Left hindlimb (tissue), 1 donor: ENCODE measurements at regions not wholly inside any gene's neighbourhood (a gene's known extent, or its start where the extent isn't known, plus 50 kb on each side); places are given as distances from the start of the nearest gene placed in this dataset.

ENCODE experiments used
- DNase-seq: peaks from one replicate; pipeline ENCODE4 v3.0.0-alpha.2; 2018

DNA sequence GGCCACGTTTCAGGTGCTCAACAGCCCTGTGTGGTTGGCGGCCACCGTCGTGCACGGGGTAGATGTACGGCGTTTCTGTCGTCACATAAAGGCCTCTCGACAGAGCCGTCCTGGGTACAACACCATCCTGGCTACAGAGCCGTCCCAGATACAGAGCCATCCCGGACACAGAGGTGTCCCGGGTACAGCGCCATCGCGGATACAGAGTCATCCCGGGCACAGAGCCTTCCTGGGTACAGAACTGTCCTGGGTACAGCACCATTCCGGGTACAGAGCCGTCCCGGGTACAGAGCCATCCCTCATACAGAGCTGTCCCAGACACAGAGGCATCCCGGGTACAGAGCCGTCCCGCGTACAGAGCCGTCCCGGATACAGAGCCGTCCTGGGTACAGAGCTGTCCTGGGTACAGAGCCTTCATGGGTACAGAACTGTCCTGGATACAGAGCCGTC, 222.7 kb upstream of the SOX1 start:
- no peak for DNase-seq

DNA sequence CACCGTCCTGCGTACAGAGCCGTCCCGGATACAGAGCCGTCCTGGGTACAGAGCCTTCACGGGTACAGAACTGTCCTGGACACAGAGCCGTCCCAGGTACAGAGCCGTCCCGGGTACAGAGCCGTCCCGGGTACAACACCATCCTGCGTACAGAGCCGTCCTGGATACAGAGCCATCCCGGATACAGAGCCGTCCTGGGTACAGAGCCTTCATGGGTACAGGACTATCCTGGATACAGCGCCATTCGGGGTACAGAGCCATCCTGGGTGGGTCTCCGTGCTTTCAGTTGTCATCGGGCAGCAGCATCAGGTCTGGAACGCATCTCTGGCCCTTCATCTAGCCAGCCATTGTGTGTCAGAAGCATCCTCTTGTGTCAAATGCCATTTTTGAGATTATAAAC, 222.3 kb upstream of the SOX1 start:
- DNase-seq = no peak

DNA sequence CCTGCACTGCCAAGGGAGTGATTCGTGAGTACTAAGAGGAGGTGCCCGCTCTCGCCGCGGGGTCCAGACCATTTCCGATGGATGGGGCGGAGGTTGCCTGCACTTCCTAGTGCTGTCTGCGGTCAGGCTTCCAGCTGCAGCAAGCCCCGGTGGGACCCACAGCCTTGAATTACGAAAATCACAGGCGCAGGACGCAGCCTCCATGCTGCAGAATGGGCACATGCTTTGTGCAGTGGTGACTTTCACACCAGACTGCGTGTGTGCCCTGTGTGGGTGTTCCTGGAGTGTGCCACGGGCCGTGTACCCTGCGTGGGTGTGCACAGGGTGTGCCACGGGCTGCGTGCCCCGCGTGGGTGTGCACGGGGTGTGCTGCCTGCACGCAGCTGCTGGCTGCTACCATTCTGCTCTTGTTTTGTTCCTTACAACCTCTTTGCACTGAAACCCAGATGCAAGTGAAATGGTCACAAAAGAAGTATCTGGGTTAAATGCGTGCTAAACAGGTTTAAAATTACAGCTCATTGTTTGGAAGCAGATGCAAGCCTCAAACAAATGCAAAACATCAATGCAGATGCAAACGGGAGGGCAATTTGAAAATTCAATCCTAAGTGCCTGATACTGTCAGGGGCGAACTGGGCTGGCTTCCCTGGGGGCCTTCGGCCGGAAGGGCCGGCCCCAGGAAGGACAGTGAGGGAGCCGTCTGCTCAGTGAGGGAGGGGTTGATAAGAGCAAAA, 221.2 kb upstream of the SOX1 start:
- no peak for DNase-seq

DNA sequence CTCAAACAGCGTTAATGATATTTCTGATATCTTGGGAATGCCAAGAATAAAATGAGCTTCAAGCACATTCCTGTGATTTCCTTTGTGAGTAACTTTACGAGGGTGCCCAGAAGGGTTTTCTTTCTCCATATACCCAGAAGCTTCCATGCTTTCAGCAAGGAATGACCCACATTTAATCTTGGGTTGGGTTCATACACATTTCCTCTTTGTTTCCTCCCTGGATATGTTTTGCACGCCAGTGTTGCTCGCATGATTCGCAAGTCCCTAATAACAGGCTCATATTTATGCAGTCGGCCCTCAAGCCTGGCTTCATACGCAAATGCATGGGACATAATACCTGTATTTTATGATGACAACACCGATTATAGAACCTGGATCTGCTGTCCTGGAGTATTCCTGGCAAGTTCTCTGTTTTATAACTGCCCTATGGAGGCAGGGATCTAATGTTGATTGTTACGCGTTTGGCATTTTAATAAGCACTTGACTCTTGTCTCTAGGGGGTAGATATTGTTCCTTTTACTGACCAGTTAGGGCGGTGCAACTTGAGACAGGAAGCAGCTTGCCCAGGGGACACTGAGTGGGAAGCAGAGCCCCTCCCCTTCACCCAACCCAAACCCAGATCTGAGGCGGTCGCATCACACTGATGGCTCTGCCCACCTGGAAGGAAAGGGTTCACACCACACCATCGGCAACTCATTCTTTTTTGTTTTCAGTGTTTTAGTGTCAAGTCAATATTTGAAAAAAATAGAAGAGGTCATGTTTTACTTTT, 220.4 kb upstream of the SOX1 start:
- DNase-seq = no peak

DNA sequence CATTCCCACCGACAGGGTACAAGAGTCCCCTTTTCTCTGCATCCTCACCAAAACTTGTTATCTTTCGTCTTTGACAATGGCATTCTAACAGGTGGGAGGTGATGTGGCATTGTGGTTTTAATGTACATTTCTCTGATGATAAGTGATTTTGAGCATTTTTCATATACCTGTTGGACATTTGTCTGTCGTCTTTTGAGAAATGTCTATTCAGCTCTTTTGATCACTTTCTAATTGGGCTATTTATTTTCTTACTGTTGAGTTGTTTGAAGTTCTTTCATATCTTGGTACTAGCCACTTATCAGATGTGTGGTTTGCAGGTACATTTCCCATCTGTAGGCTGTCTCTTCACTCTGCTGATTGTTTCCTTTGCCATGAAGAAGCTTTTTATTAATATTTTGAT, 219.0 kb upstream of the SOX1 start:
- DNase-seq = no peak

DNA sequence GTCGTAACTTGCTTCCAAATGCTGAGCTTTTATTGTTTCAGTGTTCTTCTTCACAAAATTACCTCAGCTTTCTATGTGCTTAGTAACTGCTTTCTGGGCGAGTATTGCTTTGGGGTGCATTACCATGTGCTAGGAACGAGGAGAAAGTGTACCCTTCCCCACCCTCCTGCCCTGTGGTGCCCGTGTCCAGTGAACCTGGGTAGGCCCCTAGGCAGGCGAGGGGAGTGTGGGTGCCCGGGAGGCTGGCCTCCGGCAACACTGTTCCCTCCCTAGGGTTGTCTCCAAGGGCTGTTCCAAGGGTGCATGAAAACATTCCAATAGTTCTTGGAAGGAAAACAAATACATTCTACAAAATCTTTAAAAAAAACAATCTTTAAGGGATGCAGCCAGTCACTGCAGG, 216.5 kb upstream of the SOX1 start:
- DNase-seq = no peak

DNA sequence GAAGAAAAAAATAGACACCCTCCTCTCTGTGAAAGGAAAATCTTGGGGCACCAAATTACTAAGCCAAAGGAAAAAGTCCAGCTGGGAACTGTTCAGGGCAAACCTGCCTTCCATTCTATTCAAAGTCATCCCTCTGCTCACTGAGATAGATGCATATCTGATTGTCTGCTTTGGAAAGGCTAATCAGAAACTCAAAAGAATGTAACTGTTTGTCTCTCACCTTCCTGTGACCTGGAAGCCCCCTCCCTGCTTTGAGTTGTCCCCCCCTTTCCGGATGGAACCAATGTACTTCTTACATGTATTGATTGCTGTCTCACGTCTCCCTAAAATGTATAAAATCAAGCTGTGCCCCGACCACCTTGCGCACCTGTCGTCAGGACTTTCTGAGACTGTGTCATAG, 216.0 kb upstream of the SOX1 start:
- no peak for DNase-seq

DNA sequence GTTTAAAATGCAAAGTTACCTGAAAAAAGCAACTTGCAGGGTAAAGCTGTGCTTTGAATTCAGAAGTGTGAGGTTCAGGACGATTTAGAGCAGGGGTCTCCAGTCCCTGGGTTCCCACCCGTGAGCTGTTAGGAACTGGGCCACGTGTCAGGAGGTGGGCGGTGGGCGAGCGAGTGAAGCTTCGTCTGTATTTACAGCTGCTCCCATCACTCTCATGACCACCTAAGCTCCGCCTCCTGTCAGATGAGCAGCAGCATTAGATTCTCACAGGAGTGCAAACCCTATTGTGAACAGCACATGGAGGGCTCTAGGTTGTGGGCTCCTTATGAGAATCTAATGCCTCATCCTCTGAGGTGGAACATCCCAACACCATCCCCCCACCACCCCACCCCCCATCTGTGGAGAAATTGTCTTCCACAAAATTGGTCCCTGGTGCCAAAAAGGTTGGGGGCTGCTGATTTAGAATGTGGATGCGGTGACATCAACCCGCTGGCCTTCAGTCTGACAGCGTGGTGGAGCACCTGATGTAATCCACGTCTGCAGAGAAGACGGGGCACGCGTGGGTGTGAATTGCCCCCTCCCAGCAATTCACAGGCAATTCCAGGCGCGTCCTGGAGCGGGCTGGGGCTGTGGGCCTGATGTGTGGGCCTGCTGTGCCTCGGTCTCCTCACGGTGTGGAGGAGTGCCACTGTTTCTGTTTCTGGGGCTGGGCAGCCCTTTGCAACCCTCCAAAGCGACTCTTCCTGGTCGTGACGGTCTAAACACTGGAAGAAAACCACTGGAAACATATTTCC, 214.0 kb upstream of the SOX1 start:
- no peak for DNase-seq

DNA sequence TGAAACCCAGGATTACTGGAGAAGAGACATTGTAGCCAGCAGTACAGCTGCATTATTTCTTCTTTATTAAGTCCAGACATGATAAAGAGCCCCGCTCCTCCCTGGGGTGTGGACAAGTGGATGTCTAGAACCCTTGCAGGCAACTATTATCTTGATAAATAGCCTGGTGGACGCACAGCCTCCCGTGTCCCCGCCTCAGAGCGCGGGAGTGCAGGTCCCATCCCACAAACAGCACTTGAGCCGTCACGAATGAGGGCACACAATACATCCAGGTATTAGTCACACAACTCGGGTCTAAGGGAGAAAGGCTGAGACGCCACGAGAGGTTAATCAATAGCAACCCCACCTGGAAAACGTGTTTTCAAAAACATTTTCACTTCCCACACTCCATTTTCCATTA, 213.2 kb upstream of the SOX1 start:
- DNase-seq = no peak

DNA sequence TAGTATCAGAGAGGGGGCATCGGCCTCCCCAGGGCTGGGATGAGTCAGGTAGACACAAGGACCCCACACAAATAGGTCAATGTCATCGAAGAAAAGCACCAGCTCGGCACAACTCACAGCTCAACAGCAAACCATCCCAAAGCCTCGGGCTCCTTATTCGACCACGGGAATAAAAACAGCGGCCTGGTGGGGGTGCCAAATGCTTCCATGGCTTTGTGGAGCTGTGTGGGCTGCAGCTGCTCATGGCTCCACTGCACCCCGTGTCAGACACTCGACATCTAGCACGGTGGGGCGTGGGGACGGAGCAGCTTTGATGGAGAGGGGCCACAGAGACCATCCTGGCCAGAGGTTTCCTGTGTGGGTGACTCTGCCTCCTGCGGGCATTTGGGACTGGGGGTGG, 212.5 kb upstream of the SOX1 start:
- DNase-seq = no peak

DNA sequence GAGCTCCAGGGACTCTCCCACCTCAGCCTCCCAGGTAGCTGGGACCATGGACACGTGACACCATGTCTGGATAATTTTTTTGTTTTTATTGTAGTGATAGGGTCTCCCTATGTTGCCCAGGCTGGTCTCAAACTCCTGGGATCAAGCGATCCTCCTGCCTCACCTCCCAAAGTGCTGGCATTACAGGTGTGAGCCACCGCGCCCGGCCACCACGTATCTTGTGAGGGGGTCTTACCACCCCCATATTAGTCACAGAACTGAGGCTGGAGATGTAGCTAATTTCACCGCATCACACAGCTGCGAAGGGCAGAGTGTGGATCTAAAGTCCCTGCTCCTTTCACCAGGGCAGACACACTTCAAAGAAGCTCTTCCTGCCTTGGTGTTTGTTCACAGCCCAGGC, 211.8 kb upstream of the SOX1 start:
- DNase-seq = no peak

DNA sequence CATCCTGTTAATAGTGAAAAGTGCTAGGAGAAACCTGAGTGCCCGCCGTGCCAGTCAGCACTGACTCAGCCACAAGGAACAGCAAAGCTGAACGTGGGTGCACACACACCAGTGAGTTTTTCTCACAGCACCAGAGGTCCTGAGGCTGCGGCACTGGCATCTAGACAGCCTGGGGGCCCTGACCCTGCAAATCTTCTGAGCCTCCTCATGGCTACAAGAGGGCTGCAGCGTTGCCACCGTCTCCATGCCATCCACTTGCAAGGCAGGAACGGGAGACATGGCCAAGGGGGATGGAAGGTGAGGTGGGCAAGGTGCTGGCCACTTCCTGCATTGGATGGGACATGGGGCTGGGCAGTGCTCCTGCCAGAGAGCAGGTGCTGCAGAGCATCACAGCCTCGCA, 211.2 kb upstream of the SOX1 start:
- DNase-seq = no peak

DNA sequence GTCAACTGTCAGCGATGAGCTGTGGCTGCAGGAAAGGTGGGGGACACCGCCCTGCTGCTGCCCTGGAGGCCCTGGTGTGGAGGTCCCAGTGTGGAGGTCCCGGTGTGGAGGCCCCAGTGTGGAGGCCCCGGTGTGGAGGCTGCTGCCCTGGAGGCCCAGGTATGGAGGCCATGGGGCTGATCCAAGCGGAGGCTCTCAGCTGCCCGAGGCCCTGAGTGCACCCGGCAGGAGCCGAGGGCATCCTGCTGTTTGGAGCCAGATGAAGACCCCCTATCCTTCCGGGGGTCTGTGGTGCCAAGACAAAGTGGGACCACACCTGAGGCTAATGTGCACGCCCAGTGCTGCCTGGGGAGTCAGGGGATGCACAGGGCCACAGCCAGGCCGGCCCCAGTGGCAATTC, 210.4 kb upstream of the SOX1 start:
- DNase-seq = no peak

DNA sequence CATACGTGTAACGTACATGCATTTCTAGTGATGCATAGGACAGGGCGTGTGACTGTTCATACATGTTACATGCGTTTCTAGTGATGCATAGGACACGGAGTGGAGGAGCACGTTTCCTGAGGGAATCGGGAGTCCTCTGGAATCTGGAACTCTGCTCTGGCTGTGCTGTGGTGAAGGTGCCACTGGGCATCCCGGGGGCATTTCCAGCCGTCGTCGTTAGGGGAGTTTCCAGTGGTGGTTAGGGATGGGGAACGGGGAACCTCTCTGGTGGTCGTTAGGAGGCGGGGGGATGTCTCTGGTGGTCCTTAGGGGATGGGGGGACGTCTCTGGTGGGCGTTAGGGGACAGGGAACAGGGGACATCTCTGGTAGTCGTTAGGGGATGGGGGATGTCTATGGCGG, 209.6 kb upstream of the SOX1 start:
- no peak for DNase-seq

DNA sequence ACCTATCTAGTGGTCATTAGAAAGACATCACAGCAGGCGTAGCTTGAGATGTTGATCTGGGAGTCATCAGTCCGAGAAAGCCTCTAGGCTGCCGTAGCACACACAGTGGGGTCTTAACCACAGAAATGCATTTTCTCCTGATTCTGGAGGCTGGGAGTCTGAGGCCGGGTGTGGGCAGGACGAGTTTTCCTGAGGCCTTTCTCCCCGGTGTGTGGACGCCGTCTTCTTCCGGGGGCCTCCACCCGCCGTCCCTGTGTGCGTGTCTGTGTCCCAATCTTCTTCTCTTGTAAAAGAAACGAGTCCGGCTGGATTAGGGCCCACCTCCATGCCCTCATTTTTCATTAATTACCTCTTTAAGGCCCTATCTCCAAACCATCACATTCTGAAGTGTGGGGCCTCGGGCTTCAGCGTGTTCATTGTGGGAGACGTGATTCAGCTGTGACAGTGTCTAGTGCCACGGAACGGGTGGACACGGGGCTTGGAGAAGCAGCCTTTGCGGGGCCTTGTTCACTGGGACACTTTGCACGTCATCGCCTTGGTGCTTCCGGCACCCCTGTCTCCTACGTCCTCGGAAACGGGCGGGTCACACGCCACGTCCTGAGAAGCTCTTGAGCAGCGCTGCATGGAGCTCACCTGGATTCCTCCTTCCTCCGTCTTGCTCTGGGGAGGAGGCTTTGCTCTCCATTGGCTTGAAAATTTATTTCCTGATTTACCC, 208.9 kb upstream of the SOX1 start:
- DNase-seq = no peak

DNA sequence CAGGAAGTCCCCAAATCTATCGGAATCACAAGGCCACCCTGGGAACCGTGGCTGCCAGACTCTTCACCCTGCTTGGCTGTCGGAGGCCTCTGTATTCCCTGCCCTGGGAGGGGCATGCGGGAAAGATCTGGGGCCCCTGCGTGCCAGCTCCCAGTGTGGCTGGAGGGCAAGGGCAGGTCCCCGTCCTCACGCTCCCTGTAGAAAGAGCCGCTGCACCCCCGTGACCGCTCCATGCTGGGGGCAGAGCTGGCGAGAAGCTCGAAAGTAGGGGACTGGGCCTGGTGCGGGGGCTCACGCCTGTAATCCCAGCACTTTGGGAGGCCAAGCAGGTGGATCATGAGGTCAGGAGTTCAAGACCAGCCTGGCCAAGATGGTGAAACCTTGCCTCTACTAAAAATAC, 208.4 kb upstream of the SOX1 start:
- DNase-seq = no peak

DNA sequence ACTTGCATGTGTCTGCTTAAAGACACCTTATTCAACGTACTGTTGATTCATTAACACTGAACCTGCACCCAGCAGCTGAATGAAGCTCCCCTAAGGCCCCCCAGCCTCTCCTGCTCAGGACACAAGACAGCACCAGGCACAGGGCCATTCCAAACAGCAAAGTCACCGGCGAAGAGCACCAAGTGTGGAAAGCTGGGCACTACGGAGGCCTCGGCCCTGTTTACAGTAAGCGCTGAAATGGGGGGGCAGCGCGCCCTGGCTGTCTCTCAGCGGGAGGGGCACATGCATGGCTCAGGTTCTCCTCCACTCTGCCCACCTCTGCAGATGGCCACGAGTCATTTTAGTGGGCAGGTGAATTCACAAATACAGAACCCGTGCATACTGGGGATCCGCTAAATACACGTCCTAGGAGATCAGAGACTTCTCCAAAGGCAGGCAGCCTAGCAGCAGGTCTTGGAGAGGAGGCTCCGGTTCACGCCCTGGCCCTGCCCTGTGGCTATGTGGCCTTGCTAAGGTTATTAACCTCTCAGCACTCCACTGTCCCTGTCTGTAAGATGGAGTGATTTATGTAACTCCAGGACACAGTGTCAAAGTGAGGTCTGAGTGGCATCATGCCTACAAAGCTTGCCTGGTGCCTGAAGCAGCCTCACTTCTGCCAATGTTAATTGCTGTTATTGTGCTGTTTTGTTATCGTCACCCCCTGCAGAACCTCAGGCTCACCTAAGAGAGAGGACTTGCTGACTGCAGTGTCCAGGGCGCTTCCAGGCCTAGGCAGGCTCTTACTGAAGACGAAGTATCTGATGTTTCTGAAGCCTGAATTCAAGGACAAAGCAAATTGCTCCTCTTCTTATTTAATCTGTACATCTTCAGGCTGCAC, 207.4 kb upstream of the SOX1 start:
- no peak for DNase-seq

DNA sequence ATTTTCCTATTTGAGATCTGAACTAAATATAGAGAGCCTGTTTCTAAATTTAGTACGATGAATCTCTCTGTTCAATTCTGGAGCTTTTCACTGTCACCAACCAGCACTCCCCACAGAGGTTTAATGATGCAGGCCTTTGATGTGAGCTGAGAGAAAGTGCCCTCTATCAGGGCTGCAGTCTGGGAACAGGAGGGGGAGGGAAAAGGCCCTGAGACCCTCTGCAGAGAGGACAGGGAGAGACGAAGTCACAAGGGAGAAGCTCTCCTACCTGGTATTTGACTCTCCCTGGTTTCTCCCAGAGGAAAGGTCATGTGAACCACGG, 206.8 kb upstream of the SOX1 start:
- no peak for DNase-seq

DNA sequence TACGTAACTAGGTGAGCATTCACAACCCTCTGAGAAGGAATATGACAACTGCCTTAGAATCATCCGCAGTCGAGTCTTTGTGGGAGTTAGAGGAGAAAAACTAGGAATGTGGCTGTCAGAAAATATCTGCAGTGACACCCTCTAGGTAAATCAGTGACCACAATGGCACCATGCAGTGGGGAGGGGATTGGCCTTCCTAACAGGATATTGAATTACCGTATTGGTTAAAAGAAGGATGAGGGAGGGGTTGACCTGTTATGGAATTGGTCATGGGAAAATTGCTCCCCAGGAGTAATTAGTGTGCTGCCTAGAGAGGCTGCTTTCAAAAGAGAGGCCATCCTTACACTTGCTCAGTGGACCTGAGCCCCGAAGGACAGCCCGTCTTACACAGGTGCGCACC, 205.6 kb upstream of the SOX1 start:
- no peak for DNase-seq

DNA sequence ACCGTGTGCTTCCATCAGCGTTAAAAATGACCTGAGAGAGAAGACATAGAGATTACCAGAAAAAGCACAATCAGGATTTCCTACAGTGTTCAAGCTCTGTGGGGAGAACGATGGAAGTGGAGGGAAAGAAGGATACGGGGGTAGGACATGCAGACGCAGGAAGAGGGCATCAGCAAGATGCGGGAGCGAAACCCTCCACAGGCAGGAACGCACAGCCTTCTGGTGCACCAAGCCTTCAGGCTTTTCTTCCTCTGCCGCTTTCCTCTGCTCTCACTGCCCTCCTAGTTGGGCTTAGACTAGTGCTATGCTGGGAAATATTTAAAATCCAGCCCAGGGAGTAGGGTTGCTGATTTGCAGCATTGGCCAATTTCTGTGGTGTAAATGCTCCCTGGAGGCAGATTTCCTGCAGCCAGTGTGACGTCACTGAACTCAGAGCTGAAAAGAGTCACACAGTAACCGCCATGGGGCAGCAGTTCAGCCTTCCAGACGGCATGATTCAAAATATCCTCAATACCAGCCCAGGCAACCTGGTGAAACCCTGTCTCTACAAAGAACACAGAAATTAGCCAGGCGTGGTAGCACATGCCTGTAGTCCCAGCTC, 205.1 kb upstream of the SOX1 start:
- no peak for DNase-seq

DNA sequence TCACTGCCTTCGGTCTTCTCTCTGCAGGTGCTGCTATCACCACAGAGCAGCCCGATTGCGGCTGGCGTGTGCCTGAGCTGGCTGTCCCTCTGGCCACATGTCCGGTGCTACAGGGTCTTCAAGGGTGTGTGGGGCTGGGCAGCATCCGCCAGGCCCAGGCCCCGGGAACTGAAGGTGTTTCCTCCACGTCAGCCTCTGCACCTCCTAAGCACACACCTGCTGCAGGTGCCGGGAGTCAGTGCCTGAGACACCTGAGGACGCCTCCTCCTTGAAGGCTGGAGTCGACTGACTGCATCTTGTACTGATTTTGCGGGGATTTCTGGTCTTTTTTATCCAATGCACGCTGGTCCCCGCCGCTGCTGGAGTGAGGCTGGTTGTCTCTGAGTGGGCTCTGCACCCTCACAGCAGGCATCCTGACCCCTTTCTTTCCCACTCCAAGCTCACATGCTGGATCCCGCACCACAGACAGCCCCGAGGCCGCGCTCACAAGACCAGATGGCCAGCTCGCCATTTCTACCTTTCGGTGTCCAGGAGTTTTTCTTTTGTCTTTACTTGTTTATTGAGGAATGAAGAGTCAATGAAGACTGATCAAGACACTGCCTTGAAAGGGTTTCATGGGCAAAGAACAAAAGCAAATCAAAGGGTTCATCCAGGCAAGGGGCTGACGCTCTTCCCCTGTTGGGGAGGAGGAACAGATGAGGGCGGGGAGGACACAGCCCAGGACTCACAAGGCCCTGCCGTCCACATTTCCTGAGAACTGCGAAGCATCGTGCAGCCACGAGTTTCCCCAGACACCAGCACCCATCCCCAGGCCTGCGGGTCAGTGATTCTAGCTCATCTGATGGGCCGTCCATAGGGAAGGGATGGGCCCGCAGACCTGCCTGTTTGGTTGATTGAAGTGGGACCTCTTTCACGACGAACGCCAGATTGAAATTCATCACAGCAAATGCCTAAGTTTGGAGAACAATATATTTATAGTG, 203.8 kb upstream of the SOX1 start:
- DNase-seq = no peak
